ENCODE measurements at regions not wholly inside any gene's neighbourhood (a gene's known extent, or its start where the extent isn't known, plus 50 kb on each side); places are given as distances from the start of the nearest gene placed in this dataset.

DNA sequence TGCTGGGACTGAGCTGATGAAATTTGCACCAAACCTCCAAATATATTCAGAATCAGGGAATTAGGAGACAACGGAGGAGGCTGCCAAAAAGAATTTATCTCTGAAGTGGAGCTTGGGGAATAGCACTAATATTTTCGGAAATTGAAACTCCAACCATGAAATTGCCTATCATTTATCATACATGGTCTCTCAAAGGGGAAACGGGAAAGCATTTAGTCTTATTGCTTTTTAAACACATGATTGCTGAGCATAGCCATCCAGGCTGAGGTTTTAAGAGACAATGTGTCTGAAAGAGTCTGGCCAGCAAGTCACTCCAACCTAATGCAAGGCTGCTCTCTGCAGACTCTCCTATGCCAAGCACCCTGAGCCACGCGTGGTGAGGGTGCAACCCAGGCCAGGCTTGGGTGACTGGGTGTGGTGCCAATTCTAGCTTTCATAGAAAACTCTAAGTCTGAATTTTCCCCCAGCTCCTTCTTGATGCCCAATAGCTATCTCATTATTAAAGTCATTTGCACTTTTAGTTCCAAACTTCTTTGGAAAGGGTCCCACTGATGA is 200.2 kb downstream of the RPLP1 start:
- 44 to 47% methylated on average over 3 of the region's 5 CpGs for WGBS, 2 donors (ENCODE audit: low coverage in 1 of 2)

DNA sequence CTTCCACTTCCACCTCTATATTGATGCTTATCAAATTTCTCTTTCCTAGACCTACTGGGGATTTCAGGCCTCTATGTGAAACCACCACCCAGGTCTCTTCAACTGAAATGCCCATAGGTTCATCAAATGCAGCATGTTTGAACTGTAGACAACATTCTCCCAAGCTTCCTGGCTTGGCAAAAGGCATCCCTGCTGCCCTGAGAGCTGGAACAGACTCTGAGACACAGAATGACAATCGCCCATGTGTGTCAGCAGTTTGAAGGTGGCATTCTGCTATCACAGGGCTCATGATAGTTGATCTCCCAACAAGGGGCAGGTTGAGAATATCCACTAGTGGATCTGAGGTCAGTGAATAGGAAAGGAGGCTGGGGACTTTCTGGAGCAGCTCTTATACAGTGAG is 200.7 kb downstream of the RPLP1 start:
- Histone ChIP-seq H3K4me1 (no peaks in the 10 kb centered on the region), H3K27ac (no peak overlapping the region), H3K36me3 (no peaks in the 10 kb centered on the region), H3K4me3 (no peak overlapping the region), H3K27me3 (peaks cover 56% of the 10 kb centered on the region), H3K9me3 (no peaks in the 10 kb centered on the region)
- no CpG with 5 or more reads among the region's 1 CpG for WGBS, 2 donors (ENCODE audit: low coverage in 1 of 2)
- ATAC-seq: no peak
- TF ChIP-seq POLR2AphosphoS5 (IDR thresholded peaks at IDR 0.05) (no peak), EP300 (IDR thresholded peaks at IDR 0.05) (no peak), POLR2A (IDR thresholded peaks at IDR 0.05) (no peak)
- TF ChIP-seq, protein P1, sequence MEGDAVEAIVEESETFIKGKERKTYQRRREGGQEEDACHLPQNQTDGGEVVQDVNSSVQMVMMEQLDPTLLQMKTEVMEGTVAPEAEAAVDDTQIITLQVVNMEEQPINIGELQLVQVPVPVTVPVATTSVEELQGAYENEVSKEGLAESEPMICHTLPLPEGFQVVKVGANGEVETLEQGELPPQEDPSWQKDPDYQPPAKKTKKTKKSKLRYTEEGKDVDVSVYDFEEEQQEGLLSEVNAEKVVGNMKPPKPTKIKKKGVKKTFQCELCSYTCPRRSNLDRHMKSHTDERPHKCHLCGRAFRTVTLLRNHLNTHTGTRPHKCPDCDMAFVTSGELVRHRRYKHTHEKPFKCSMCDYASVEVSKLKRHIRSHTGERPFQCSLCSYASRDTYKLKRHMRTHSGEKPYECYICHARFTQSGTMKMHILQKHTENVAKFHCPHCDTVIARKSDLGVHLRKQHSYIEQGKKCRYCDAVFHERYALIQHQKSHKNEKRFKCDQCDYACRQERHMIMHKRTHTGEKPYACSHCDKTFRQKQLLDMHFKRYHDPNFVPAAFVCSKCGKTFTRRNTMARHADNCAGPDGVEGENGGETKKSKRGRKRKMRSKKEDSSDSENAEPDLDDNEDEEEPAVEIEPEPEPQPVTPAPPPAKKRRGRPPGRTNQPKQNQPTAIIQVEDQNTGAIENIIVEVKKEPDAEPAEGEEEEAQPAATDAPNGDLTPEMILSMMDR (IDR thresholded peaks at IDR 0.05): no peak

More for the DNA sequence above, 200.2 kb downstream of the RPLP1 start:
- no peaks in the 10 kb centered on the region for H3K36me3 ChIP-seq
- no peak overlapping the region for H3K27ac ChIP-seq
- peaks cover 56% of the 10 kb centered on the region for H3K27me3 ChIP-seq
- ATAC-seq: no peak
- no peak overlapping the region for H3K4me3 ChIP-seq
- no peaks in the 10 kb centered on the region for H3K4me1 ChIP-seq
- no peaks in the 10 kb centered on the region for H3K9me3 ChIP-seq
- no peak for TF ChIP-seq POLR2AphosphoS5 (IDR thresholded peaks at IDR 0.05)
- TF ChIP-seq, protein P1 (IDR thresholded peaks at IDR 0.05): peak in 1 of 4 experiments; percentile 15
- no peak for TF ChIP-seq POLR2A (IDR thresholded peaks at IDR 0.05)
- no peak for TF ChIP-seq EP300 (IDR thresholded peaks at IDR 0.05)

DNA sequence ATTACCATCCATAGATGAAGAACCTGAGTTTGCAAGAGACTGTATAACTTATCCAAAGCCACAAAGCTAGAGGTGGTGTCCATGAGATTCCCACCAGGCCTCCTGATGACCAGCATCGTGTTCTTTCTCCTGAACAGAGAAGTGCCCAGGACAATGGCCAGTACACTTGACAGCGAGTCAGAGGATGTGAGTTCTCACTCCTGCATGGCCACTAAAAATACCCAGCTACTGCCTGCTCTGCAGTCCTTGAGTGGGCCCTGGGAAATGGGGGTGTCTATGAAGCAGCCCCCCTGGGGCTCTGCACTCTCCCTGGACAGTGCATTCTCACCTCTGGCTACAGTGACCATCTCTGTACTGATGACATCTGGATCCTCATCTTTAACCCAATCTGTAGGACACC is 201.2 kb downstream of the RPLP1 start:
- Histone ChIP-seq H3K4me1 (no peaks in the 10 kb centered on the region), H3K27me3 (peaks cover 59% of the 10 kb centered on the region), H3K27ac (no peak overlapping the region), H3K9me3 (no peaks in the 10 kb centered on the region), H3K36me3 (no peaks in the 10 kb centered on the region), H3K4me3 (no peak overlapping the region)
- TF ChIP-seq POLR2AphosphoS5 (IDR thresholded peaks at IDR 0.05): no peak
- TF ChIP-seq POLR2A (IDR thresholded peaks at IDR 0.05): no peak
- no peak for TF ChIP-seq EP300 (IDR thresholded peaks at IDR 0.05)
- TF ChIP-seq, protein P1 (IDR thresholded peaks at IDR 0.05): no peak
- no peak for ATAC-seq
- 80 to 83% methylated on average over 1 to 2 of the region's 2 CpGs for WGBS, 2 donors (ENCODE audit: low coverage in 1 of 2)

- no peak overlapping the region for H3K4me3 ChIP-seq
- no peaks in the 10 kb centered on the region for H3K4me1 ChIP-seq
- 87 to 92% methylated on average over 8 of the region's 10 CpGs for WGBS, 2 donors (ENCODE audit: low coverage in 1 of 2)
- no peaks in the 10 kb centered on the region for H3K36me3 ChIP-seq
- H3K27me3 ChIP-seq: peaks cover 68% of the 10 kb centered on the region
- ATAC-seq: no peak
- no peak overlapping the region for H3K27ac ChIP-seq
- no peak for TF ChIP-seq EP300 (IDR thresholded peaks at IDR 0.05)
- TF ChIP-seq, protein P1 (IDR thresholded peaks at IDR 0.05): no peak
- H3K9me3 ChIP-seq: no peaks in the 10 kb centered on the region
Measured at GRCh38 chr15:69656271-69657030, 203.8 kb downstream of the RPLP1 start.

DNA sequence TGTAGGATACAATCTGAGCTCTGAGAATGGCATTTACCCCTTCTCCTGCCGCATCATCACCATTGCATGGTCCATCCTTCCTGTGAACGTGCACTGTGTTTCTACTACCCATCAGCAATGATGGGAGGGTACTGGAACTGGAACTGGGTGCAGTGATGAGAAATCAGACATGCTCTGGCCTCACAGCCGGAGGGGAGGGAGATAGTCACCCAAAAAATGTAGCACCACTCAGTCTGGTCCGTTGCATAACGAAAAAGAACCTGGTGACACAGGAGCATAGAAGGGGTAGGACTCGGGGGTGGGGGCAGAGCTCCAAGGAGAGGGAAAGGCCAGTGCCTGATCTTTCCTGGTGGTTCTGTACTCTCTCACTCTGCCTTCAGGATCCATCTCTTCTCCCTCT is 205.0 kb downstream of the RPLP1 start:
- Histone ChIP-seq H3K9me3 (no peaks in the 10 kb centered on the region), H3K4me1 (no peaks in the 10 kb centered on the region), H3K27ac (no peak overlapping the region), H3K27me3 (peaks cover 69% of the 10 kb centered on the region), H3K4me3 (no peak overlapping the region), H3K36me3 (no peaks in the 10 kb centered on the region)
- TF ChIP-seq, protein P1 (IDR thresholded peaks at IDR 0.05): no peak
- TF ChIP-seq POLR2AphosphoS5 (IDR thresholded peaks at IDR 0.05): no peak
- no peak for TF ChIP-seq EP300 (IDR thresholded peaks at IDR 0.05)
- TF ChIP-seq POLR2A (IDR thresholded peaks at IDR 0.05): no peak
- ATAC-seq: no peak
- 94 to 100% methylated on average over 2 to 3 of the region's 6 CpGs for WGBS, 2 donors (ENCODE audit: low coverage in 1 of 2)

Data from gastroesophageal sphincter (tissue), 4 donors.